AG10803 (cell line): ENCODE measurements at regions not wholly inside any gene's neighbourhood (a gene's known extent, or its start where the extent isn't known, plus 50 kb on each side); places are given as distances from the start of the nearest gene placed in this dataset.
A peak's percentile ranks its signal among the peaks of the same experiment; 100 is the strongest.

ENCODE experiments used
- DNase-seq: peaks from one replicate; pipeline ENCODE4 v3.0.0; 2010; ENCODE audit warnings: low read depth
- H3K4me3 ChIP-seq: 2 replicates; pipeline ENCODE4 v1.5.1; 2011; ENCODE audit warnings: mild to moderate bottlenecking, low read length, control low read depth
- TF ChIP-seq, protein P1 (sequence below): conservative IDR thresholded peaks from 2 replicates; pipeline ENCODE4 v1.5.1; 2011; ENCODE audit warnings: mild to moderate bottlenecking, low read length, control low read depth, inconsistent platforms

DNA sequence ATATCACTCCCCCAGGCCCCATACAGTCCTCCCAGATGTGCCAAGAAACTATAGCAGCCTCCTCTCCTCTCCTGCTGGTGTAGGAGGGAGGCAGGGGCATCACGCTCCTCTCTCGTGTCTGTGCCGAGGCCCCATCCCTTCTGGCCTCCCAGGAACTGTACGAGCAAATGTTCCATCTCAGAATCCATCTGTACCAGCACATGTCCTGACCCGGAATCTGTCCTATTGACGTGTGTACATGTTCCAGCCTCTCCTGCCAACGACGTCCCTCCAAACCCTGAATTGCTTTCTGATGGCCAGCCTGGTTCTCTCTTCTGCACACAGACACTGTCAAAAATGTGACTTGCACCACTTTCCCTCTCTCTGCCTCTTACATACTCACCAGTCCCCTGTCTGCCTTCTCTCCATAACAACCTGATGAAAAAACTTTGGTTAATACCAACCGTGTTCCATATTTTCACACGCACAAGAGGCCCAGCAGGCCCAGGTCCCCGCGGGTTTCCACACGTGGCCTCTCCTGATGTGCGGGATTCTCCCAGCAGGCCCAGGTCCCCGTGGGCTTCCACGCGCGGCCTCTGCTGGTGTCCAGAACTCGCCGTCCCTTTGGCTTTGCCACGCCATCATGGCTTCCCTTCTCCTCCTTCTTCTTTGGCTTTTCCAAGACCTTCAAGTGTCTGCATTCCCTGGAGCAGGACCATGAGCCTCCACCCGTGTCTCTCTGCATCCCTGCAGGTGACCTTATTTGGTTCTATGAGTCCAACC is 125.2 kb upstream of the THBS2 start:
- TF ChIP-seq, protein P1, sequence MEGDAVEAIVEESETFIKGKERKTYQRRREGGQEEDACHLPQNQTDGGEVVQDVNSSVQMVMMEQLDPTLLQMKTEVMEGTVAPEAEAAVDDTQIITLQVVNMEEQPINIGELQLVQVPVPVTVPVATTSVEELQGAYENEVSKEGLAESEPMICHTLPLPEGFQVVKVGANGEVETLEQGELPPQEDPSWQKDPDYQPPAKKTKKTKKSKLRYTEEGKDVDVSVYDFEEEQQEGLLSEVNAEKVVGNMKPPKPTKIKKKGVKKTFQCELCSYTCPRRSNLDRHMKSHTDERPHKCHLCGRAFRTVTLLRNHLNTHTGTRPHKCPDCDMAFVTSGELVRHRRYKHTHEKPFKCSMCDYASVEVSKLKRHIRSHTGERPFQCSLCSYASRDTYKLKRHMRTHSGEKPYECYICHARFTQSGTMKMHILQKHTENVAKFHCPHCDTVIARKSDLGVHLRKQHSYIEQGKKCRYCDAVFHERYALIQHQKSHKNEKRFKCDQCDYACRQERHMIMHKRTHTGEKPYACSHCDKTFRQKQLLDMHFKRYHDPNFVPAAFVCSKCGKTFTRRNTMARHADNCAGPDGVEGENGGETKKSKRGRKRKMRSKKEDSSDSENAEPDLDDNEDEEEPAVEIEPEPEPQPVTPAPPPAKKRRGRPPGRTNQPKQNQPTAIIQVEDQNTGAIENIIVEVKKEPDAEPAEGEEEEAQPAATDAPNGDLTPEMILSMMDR, result no peak
- no peak overlapping the region for H3K4me3 ChIP-seq
- no peak for DNase-seq

DNA sequence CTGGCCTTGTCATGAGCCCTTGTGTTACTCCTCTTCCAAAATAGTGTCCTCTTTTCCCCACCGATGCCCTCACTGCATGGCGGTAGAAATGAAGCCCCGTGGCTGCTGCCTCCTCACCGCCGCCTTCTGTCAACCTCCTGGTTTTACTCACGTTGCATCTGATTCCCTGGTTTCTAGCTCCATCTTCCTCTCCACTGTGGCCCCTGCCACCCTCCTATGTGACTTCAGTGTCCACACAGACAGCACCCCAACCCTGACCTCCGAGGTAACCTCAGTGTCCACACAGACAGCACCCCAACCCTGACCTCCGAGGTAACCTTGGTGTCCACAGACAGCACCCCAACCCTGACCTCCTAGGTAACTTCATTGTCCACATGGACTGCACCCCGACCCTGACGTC is 122.8 kb upstream of the THBS2 start:
- no peak for DNase-seq
- TF ChIP-seq, protein P1, result no peak
- no peak overlapping the region for H3K4me3 ChIP-seq

GRCh38 chr6:169372589-169372988 is 118.9 kb upstream of the THBS2 start:
- H3K4me3 ChIP-seq, result no peak overlapping the region
- TF ChIP-seq, protein P1, result no peak
- DNase-seq, result no peak

DNA sequence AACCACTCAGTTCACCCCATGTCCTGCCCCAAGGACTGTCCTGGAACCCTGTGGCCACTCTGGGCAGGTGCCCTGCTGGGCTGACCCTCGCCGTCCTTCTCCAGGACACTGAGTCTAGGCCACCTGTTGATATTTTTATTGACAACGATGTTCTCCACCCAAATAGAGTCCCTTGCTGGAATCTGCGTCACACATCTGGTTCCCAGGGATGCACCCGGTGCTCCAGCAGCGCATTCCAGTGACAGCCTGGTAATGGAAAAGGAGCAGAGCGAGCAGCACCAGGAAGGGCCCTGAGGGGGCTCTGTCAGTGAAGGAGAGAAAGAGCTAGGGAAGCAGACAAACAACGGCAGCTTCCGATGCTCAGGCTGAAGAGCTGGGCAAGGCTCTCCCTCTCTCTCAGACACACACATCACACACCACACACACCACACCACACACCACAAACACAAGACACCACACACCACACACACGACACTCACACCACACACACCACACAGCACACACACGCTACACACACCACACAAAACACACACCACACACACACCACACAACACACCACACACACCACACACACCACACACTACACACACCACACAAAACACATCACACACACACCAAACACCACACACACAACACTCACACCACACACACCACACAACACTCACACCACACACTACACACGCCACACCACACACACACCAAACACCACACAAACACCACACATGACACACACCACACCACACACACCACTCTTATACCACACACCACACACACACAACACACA is 117.9 kb upstream of the THBS2 start:
- peak; percentile 67 for DNase-seq
- H3K4me3 ChIP-seq, result no peak overlapping the region
- TF ChIP-seq, protein P1, result peak; percentile 21; the same call in 1 of the 2 replicates

- TF ChIP-seq, protein P1, result 0 out of 2 replicates have a peak, but pooled peaks have one; percentile 5
- DNase-seq, result no peak
Observed at GRCh38 chr6:169370666-169371343, 117.2 kb upstream of the THBS2 start.

DNA sequence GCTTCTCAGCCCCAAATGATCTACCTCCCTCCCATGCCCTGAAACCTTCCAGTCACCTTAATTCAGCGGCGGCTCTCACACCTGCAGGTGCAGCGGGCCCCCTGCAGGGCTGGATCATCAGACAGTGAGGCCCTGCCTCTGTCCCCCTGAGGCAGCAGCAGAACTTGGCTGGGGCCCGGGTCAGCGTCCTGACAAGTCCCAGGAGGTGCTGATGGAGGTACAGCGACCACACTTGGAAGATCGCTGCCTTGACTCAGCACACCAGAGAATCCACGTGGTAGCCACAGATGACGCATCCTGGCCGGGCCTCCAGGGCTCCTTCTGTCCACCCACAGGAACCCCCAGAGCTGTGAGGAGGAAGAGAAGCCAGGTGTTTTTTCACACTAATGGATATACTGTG is 116.4 kb upstream of the THBS2 start:
- no peak for DNase-seq

More at GRCh38 chr6:169370666-169371343, 117.2 kb upstream of the THBS2 start:
- H3K4me3 ChIP-seq, result no peak overlapping the region

More for the DNA sequence above, 116.4 kb upstream of the THBS2 start:
- H3K4me3 ChIP-seq, result no peak overlapping the region
- TF ChIP-seq, protein P1, result no peak
